HEK293 (cell line): ENCODE measurements at regions not wholly inside any gene's neighbourhood (a gene's known extent, or its start where the extent isn't known, plus 50 kb on each side); places are given as distances from the start of the nearest gene placed in this dataset.

Experiments
- ZBTB17 ChIP-seq: fragments of 450-650 bp; formaldehyde crosslinking; IDR thresholded peaks from 2 replicates; pipeline ENCODE4 v1.5.1; 2016; ENCODE audit warnings: missing biosample characterization, missing genetic modification characterization
- TF ChIP-seq, protein P1 (sequence below): fragments of 450-650 bp; formaldehyde crosslinking; IDR thresholded peaks from 2 replicates; pipeline ENCODE4 v1.5.1; 2016; ENCODE audit warnings: missing biosample characterization, missing genetic modification characterization

DNA sequence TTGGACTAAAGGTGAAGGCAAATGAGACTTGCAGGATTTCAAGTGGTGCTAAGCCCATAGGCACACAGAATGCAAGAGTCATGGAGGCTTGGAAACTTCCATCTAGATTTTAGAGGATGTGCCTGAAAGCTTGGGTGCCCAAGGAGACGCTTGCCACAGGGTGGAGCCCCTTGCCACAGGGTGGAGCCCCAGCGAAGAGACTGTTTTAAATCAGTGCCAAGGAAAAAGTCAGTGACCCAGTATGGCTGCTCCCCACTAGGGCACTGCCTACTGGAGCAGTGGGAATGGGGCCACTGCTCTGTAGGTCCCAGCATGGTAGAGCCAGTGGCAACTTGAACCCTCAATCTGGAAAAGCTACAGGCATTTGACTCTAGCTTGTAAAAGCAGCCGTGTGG is 794.2 kb upstream of the LCORL start:
- TF ChIP-seq, protein P1, sequence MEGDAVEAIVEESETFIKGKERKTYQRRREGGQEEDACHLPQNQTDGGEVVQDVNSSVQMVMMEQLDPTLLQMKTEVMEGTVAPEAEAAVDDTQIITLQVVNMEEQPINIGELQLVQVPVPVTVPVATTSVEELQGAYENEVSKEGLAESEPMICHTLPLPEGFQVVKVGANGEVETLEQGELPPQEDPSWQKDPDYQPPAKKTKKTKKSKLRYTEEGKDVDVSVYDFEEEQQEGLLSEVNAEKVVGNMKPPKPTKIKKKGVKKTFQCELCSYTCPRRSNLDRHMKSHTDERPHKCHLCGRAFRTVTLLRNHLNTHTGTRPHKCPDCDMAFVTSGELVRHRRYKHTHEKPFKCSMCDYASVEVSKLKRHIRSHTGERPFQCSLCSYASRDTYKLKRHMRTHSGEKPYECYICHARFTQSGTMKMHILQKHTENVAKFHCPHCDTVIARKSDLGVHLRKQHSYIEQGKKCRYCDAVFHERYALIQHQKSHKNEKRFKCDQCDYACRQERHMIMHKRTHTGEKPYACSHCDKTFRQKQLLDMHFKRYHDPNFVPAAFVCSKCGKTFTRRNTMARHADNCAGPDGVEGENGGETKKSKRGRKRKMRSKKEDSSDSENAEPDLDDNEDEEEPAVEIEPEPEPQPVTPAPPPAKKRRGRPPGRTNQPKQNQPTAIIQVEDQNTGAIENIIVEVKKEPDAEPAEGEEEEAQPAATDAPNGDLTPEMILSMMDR = no peak
- no peak for TF ChIP-seq ZBTB17 (tag by site-specific recombination)
